H1 (cell line): ENCODE measurements at regions not wholly inside any gene's neighbourhood (a gene's known extent, or its start where the extent isn't known, plus 50 kb on each side); places are given as distances from the start of the nearest gene placed in this dataset.

ENCODE experiments used
- CTCF ChIA-PET: fragments of 300-600 bp; sonication (Branson Sonifier 250); formaldehyde crosslinking; loops from one replicate; lab custom pipeline; 2021; ENCODE audit not compliant: partially characterized antibody; lab: Charles Lee
- POLR2A ChIA-PET: fragments of 300-600 bp; sonication (Branson Sonifier 250); formaldehyde crosslinking; loops from one replicate; lab custom pipeline; 2021; ENCODE audit warnings: inconsistent platforms; ENCODE audit not compliant: partially characterized antibody; lab: Charles Lee
- DNase-seq, 2 experiments: peaks; one replicate each; pipeline versions ENCODE4 v3.0.0 to v3.0.0-alpha.2; 2010 to 2022; ENCODE audit warnings: low spot score in 2 of 2, low read depth in 1 of 2, mixed read lengths in 1 of 2
- FAIRE-seq: peaks from 2 replicates; lab custom pipeline; 2011; peaks lifted over from hg19 to GRCh38; lab: Jason Lieb, UNC
- H2AFZ ChIP-seq: 2 replicates; pipeline ENCODE4 v1.8.1; 2012; ENCODE audit warnings: low read length, inconsistent platforms
- H2AK5ac ChIP-seq: 2 replicates; pipeline ENCODE4 v1.6.1; 2013; ENCODE audit warnings: low read depth, low read length
- H2BK120ac ChIP-seq: replicated peaks from 2 replicates; pipeline ENCODE3; 2013; ENCODE audit warnings: low read depth, low read length, inconsistent platforms
- H2BK12ac ChIP-seq: 2 replicates; pipeline ENCODE4 v1.6.1; 2013; ENCODE audit warnings: low read depth, low read length
- H2BK15ac ChIP-seq: 2 replicates; pipeline ENCODE4 v1.6.1; 2013; ENCODE audit warnings: low read length
- H2BK20ac ChIP-seq: 2 replicates; pipeline ENCODE4 v1.6.1; 2013; ENCODE audit warnings: low read length
- H2BK5ac ChIP-seq: 2 replicates; pipeline ENCODE4 v1.6.1; 2013; ENCODE audit warnings: low read depth, low read length
- H3K14ac ChIP-seq: 2 replicates; pipeline ENCODE4 v1.6.1; 2013; ENCODE audit warnings: inconsistent platforms; ENCODE audit not compliant: insufficient read length
- H3K18ac ChIP-seq: 2 replicates; pipeline ENCODE4 v1.6.1; 2013; ENCODE audit warnings: low read length; ENCODE audit errors: extremely low read depth
- H3K23ac ChIP-seq: 2 replicates; pipeline ENCODE4 v1.6.1; 2013; ENCODE audit warnings: inconsistent platforms; ENCODE audit not compliant: insufficient read length
- H3K23me2 ChIP-seq: 2 replicates; pipeline ENCODE4 v1.6.1; 2013; ENCODE audit warnings: low read depth, low read length
- H3K27ac ChIP-seq: 2 replicates; pipeline ENCODE4 v1.6.1; 2011; ENCODE audit warnings: low read depth, low read length, inconsistent platforms
- H3K27me3 ChIP-seq, 4 experiments: replicated peaks in 1 of 4; 1 replicate in 1 of 4; 2 replicates in 3 of 4; pipeline versions ENCODE4 v1.6.1 to v1.8.1; 2011 to 2013; ENCODE audit warnings: low read length in 3 of 4, mild to moderate bottlenecking in 3 of 4, inconsistent platforms in 2 of 4, mixed read lengths in 2 of 4, moderate library complexity in 1 of 4; ENCODE audit not compliant: control insufficient read depth in 3 of 4, insufficient read depth in 3 of 4; ENCODE audit errors: extremely low read depth in 1 of 4
- H3K36me3 ChIP-seq, 4 experiments: 2 replicates each; pipeline versions ENCODE4 v1.6.1 to v1.8.1; 2011 to 2013; ENCODE audit warnings: mild to moderate bottlenecking in 4 of 4, low read length in 3 of 4, moderate library complexity in 2 of 4, control low read depth in 1 of 4, inconsistent platforms in 1 of 4; ENCODE audit not compliant: insufficient read depth in 4 of 4, control insufficient read depth in 2 of 4
- H3K4ac ChIP-seq: replicated peaks from 2 replicates; pipeline ENCODE3; 2013; ENCODE audit warnings: low read length, low read depth, mixed read lengths, inconsistent platforms; ENCODE audit not compliant: insufficient read length
- H3K4me1 ChIP-seq, 4 experiments: replicated peaks in 1 of 4; 1 replicate in 1 of 4; 2 replicates in 3 of 4; pipeline versions ENCODE4 v1.6.1 to v1.8.1; 2011 to 2013; ENCODE audit warnings: low read length in 3 of 4, inconsistent platforms in 2 of 4, mixed read lengths in 1 of 4; ENCODE audit not compliant: insufficient read depth in 4 of 4, control insufficient read depth in 3 of 4
- H3K4me2 ChIP-seq, 2 experiments: 2 replicates each; pipeline versions ENCODE4 v1.6.1 to v1.8.1; 2011 to 2013; ENCODE audit warnings: low read depth in 2 of 2, low read length in 2 of 2, control low read depth in 1 of 2, inconsistent platforms in 1 of 2, mild to moderate bottlenecking in 1 of 2; ENCODE audit not compliant: insufficient read depth in 1 of 2
- H3K4me3 ChIP-seq, 4 experiments: fragments of 200-600, 300-600 bp in 1 of 4; sonication (generic), shearing (Covaris generic), sonication (Bioruptor Twin) in 1 of 4; 2 replicates each; pipeline versions ENCODE4 v1.5.1 to v1.8.1; 2011 to 2016; ENCODE audit warnings: low read length in 4 of 4, low read depth in 3 of 4, control low read depth in 2 of 4, inconsistent platforms in 2 of 4, mild to moderate bottlenecking in 2 of 4, mixed read lengths in 1 of 4, moderate library complexity in 1 of 4; ENCODE audit not compliant: insufficient read depth in 2 of 4; ENCODE audit errors: extremely low read depth in 1 of 4
- H3K56ac ChIP-seq: replicated peaks from 2 replicates; pipeline ENCODE3; 2013; ENCODE audit warnings: low read depth, mild to moderate bottlenecking, mixed read lengths, low read length, inconsistent platforms; ENCODE audit not compliant: insufficient read length
- H3K79me1 ChIP-seq: 2 replicates; pipeline ENCODE4 v1.6.1; 2013; ENCODE audit warnings: low read depth, low read length, control low read depth
- H3K79me2 ChIP-seq, 2 experiments: 2 replicates each; pipeline versions ENCODE4 v1.6.1 to v1.8.1; 2012 to 2013; ENCODE audit warnings: low read length in 2 of 2, mild to moderate bottlenecking in 2 of 2, inconsistent platforms in 1 of 2; ENCODE audit not compliant: insufficient read depth in 2 of 2, control insufficient read depth in 1 of 2
- H3K9ac ChIP-seq, 4 experiments: replicated peaks in 1 of 4; 1 replicate in 1 of 4; 2 replicates in 3 of 4; pipeline versions ENCODE4 v1.6.1 to v1.8.1; 2011 to 2013; ENCODE audit warnings: low read depth in 3 of 4, low read length in 3 of 4, control low read depth in 2 of 4, mild to moderate bottlenecking in 2 of 4, moderate library complexity in 2 of 4, inconsistent platforms in 1 of 4; ENCODE audit errors: extremely low read depth in 1 of 4
- H3K9me3 ChIP-seq, 2 experiments: 2 replicates each; pipeline versions ENCODE4 v1.6.1 to v1.8.1; 2012 to 2013; ENCODE audit warnings: mild to moderate bottlenecking in 2 of 2, moderate library complexity in 2 of 2, control low read depth in 1 of 2, inconsistent platforms in 1 of 2, low read depth in 1 of 2, low read length in 1 of 2, mixed read lengths in 1 of 2; ENCODE audit not compliant: insufficient read depth in 2 of 2
- H4K20me1 ChIP-seq, 2 experiments: replicated peaks in 1 of 2; 2 replicates each; pipeline versions ENCODE3 to v1.8.1; 2011 to 2013; ENCODE audit warnings: inconsistent platforms in 2 of 2, low read length in 2 of 2, mild to moderate bottlenecking in 1 of 2; ENCODE audit not compliant: insufficient read depth in 2 of 2, control insufficient read depth in 1 of 2
- H4K5ac ChIP-seq: 2 replicates; pipeline ENCODE4 v1.6.1; 2013; ENCODE audit warnings: low read length, low read depth, mixed read lengths, inconsistent platforms; ENCODE audit not compliant: insufficient read length
- H4K8ac ChIP-seq: 2 replicates; pipeline ENCODE4 v1.8.0; 2013; ENCODE audit warnings: mild to moderate bottlenecking, moderate library complexity, low read length, inconsistent platforms; ENCODE audit not compliant: insufficient read depth; ENCODE audit errors: extremely low read depth
- H4K91ac ChIP-seq: replicated peaks from 2 replicates; pipeline ENCODE3; 2013; ENCODE audit warnings: low read length, mixed read lengths, inconsistent platforms; ENCODE audit not compliant: insufficient read length
- ASH2L ChIP-seq: fragments of 200-600, 300-600 bp; sonication (generic); IDR thresholded peaks from one replicate; pipeline ENCODE4 v1.7.1; 2017; ENCODE audit warnings: low read length
- CHD2 ChIP-seq: IDR thresholded peaks from 2 replicates; pipeline ENCODE4 v1.6.1; 2012; ENCODE audit warnings: low read length, improper control_type of control experiment
- KDM1A ChIP-seq: fragments of 200-600, 300-600 bp; sonication (generic); IDR thresholded peaks from 2 replicates; pipeline ENCODE4 v1.7.1; 2016; ENCODE audit warnings: mild to moderate bottlenecking, low read length, borderline replicate concordance
- KDM4A ChIP-seq: IDR thresholded peaks from one replicate; pipeline ENCODE4 v1.7.1; 2012; ENCODE audit warnings: low read depth, mild to moderate bottlenecking, moderate library complexity, low read length, inconsistent platforms; ENCODE audit not compliant: severe bottlenecking
- MAFK ChIP-seq: IDR thresholded peaks from 2 replicates; pipeline ENCODE4 v1.6.1; 2012; ENCODE audit warnings: low read depth, mild to moderate bottlenecking, improper control_type of control experiment, low read length
- MAX ChIP-seq: IDR thresholded peaks from 2 replicates; pipeline ENCODE4 v1.6.1; 2012; ENCODE audit warnings: inconsistent platforms
- RAD21 ChIP-seq, 2 experiments: IDR thresholded peaks in 1 of 2; conservative IDR thresholded peaks in 1 of 2; 2 replicates each; pipeline ENCODE4 v1.6.1; 2011; ENCODE audit warnings: low read depth in 2 of 2, low read length in 2 of 2, improper control_type of control experiment in 1 of 2, inconsistent platforms in 1 of 2, mild to moderate bottlenecking in 1 of 2, moderate library complexity in 1 of 2
- SAP30 ChIP-seq: fragments of 300-600 bp; sonication (generic); IDR thresholded peaks from 2 replicates; pipeline ENCODE4 v1.7.1; 2012; ENCODE audit warnings: low read length, moderate library complexity, mild to moderate bottlenecking, inconsistent platforms; ENCODE audit not compliant: insufficient read depth, insufficient replicate concordance
- SIRT6 ChIP-seq: IDR thresholded peaks from one replicate; pipeline ENCODE4 v1.7.1; 2012; ENCODE audit warnings: low read length, inconsistent platforms
- SP4 ChIP-seq: IDR thresholded peaks from 2 replicates; pipeline ENCODE4 v1.6.1; 2012; ENCODE audit warnings: low read length, inconsistent platforms
- TEAD4 ChIP-seq: IDR thresholded peaks from 2 replicates; pipeline ENCODE4 v1.6.1; 2012; ENCODE audit warnings: low read depth, low read length, inconsistent platforms, mixed read lengths
- USF2 ChIP-seq: IDR thresholded peaks from 2 replicates; pipeline ENCODE4 v1.6.1; 2011; ENCODE audit warnings: low read length, improper control_type of control experiment
- ZNF274 ChIP-seq: IDR thresholded peaks from 2 replicates; pipeline ENCODE4 v1.7.0; 2012; ENCODE audit warnings: low read length, borderline replicate concordance; ENCODE audit errors: extremely low read depth
- WGBS, 2 experiments: shearing (Covaris generic) in 1 of 2; methylation state at CpG; one replicate each; pipeline versions ENCODE4 v1.1.6 to v1.1.7; 2013 to 2015; ENCODE audit warnings: low lambda C conversion rate in 2 of 2, mixed read lengths in 2 of 2, inconsistent platforms in 1 of 2, low coverage in 1 of 2, missing lambda C conversion rate in 1 of 2; ENCODE audit not compliant: insufficient replicate concordance in 2 of 2, insufficient coverage in 1 of 2, insufficient read length in 1 of 2; ENCODE audit errors: extremely low coverage in 1 of 2, missing lambda C conversion rate in 1 of 2; 5-methylcytosine and 5-hydroxymethylcytosine counted together

- ChIA-PET CTCF (no interaction called here), POLR2A (no interaction called here)
- Histone ChIP-seq H3K9me3 (no peaks in the 10 kb centered on the region), H4K5ac (no peak overlapping the region), H3K4me2 (no peak overlapping the region), H3K23me2 (no peaks in the 10 kb centered on the region; the same call in 1 of the 2 replicates), H4K91ac (no peak overlapping the region), H2AK5ac (no peak overlapping the region; the same call in 1 of the 2 replicates), H3K18ac (no peak overlapping the region), H3K79me1 (no peaks in the 10 kb centered on the region), H3K23ac (no peak overlapping the region), H2BK20ac (no peak overlapping the region), H3K4me3 (no peak overlapping the region), H3K27ac (no peak overlapping the region), H3K56ac (no peak overlapping the region), H4K8ac (no peak overlapping the region), H3K4ac (no peak overlapping the region), H2BK120ac (no peak overlapping the region), H3K9ac (no peak overlapping the region), H4K20me1 (no peaks in the 10 kb centered on the region), H3K79me2 (no peaks in the 10 kb centered on the region), H2AFZ (peak overlapping the region; percentile 10; the same call in 1 of the 2 replicates), H2BK15ac (no peak overlapping the region), H3K4me1 (no peaks in the 10 kb centered on the region; a peak in 2 of 7 replicates), H2BK12ac (0 out of 2 replicates have a peak overlapping the region, but pooled peaks have one; percentile 39)
- no peak for FAIRE-seq
- 74% methylated on average over 3 of the region's 3 CpGs; no CpG with 5 or more reads in 1 of the 2 experiments for WGBS, 2 experiments
- TF ChIP-seq SIRT6 (no peak), ZNF274 (no peak), USF2 (no peak), SAP30 (no peak), CHD2 (no peak), SP4 (no peak), ASH2L (no peak), KDM4A (no peak), KDM1A (no peak), TEAD4 (no peak), MAX (no peak), MAFK (no peak), RAD21 (IDR thresholded peaks at IDR 0.05 in 1 of 2, conservative IDR thresholded peaks at IDR 0.05 in 1 of 2; ENCODE audit: low read depth in 2 of 2, low read length in 2 of 2) (no peak)
- TF ChIP-seq, all 59 proteins: peak for 0
- no peak for DNase-seq
- no peaks in the 10 kb centered on the region for H3K27me3 ChIP-seq
- no peak overlapping the region for H3K14ac ChIP-seq
- H2BK5ac ChIP-seq, result no peak overlapping the region
- no peaks in the 10 kb centered on the region for H3K36me3 ChIP-seq
These were observed 502.7 kb downstream of the PLCL1 start for GRCh38 chr2:198307093-198307492.
